WI38 (cell line): ENCODE measurements at regions not wholly inside any gene's neighbourhood (a gene's known extent, or its start where the extent isn't known, plus 50 kb on each side); places are given as distances from the start of the nearest gene placed in this dataset.
"Not testable (repeated sequence)": the region's sequence is repeated elsewhere in the genome, so short reads cannot be mapped to it uniquely, and the experiment has no call there.

Experiments
- H3K4me3 ChIP-seq: 2 replicates; pipeline ENCODE4 v1.5.1; 2011; ENCODE audit warnings: low read depth, mild to moderate bottlenecking, control low read depth, low read length
- CTCF ChIP-seq: IDR thresholded peaks from 2 replicates; pipeline ENCODE4 v1.5.1; 2012; ENCODE audit warnings: low read depth, mild to moderate bottlenecking, control low read depth, low read length

GRCh38 chr14:28966416-28967233, 200.0 kb downstream of the FOXG1 start:
- no peak for TF ChIP-seq CTCF
- no peak overlapping the region for H3K4me3 ChIP-seq

GRCh38 chr14:28975084-28975483, 208.5 kb downstream of the FOXG1 start:
- no peak for TF ChIP-seq CTCF
- H3K4me3 ChIP-seq: no peak overlapping the region

- no peak for TF ChIP-seq CTCF
- H3K4me3 ChIP-seq: no peak overlapping the region
These were observed 215.6 kb downstream of the FOXG1 start for GRCh38 chr14:28982228-28982627.

- TF ChIP-seq CTCF: no peak
- no peak overlapping the region for H3K4me3 ChIP-seq
These were observed 216.7 kb downstream of the FOXG1 start for GRCh38 chr14:28983279-28983678.

- H3K4me3 ChIP-seq: no peak overlapping the region
- no peak for TF ChIP-seq CTCF
These were observed 220.9 kb downstream of the FOXG1 start for GRCh38 chr14:28987516-28987915.

- not testable (repeated sequence) for H3K4me3 ChIP-seq
These were observed 230.6 kb downstream of the FOXG1 start for GRCh38 chr14:28997196-28997595.

- no peak for TF ChIP-seq CTCF
These were observed 233.1 kb downstream of the FOXG1 start for GRCh38 chr14:28999656-29000055.

GRCh38 chr14:29005647-29006046, 239.1 kb downstream of the FOXG1 start:
- no peak for TF ChIP-seq CTCF
- no peak overlapping the region for H3K4me3 ChIP-seq

More at GRCh38 chr14:28999656-29000055, 233.1 kb downstream of the FOXG1 start:
- no peak overlapping the region for H3K4me3 ChIP-seq
